ENCODE measurements at regions not wholly inside any gene's neighbourhood (a gene's known extent, or its start where the extent isn't known, plus 50 kb on each side); places are given as distances from the start of the nearest gene placed in this dataset.

- DNase-seq = peak; percentile 61
- H3K4me3 ChIP-seq (ENCODE audit: low read length) = peak overlapping the region; percentile 8
- peak overlapping the region; percentile 78 for H3K27ac Mint-ChIP-seq
- TF ChIP-seq CTCF (conservative IDR thresholded peaks at IDR 0.05) = no peak
- no peaks in the 10 kb centered on the region for H3K27me3 Mint-ChIP-seq (ENCODE audit: insufficient read depth)
- H3K9ac ChIP-seq (ENCODE audit: extremely low read depth, low read length, poor library complexity, severe bottlenecking) = no peak overlapping the region
- peaks cover 9% of the 10 kb centered on the region for H3K9me3 ChIP-seq (ENCODE audit: control insufficient read depth, low read length)
- H3K27ac ChIP-seq (ENCODE audit: low read depth, low read length) = no peak overlapping the region
- H3K36me3 Mint-ChIP-seq (ENCODE audit: low read depth) = no peaks in the 10 kb centered on the region
- H3K27me3 ChIP-seq (ENCODE audit: control insufficient read depth, insufficient read depth, low read length, poor library complexity, severe bottlenecking) = no peaks in the 10 kb centered on the region
- WGBS, 2 experiments (ENCODE audit: insufficient coverage in 1 of 2, insufficient read length in 1 of 2) = 30 to 73% methylated on average over 2 of the region's 2 CpGs
- H3K4me1 ChIP-seq (ENCODE audit: control insufficient read depth, insufficient read depth, low read length) = peaks cover 6% of the 10 kb centered on the region
- H3K9me3 Mint-ChIP-seq = peaks cover 4% of the 10 kb centered on the region
- no peak overlapping the region for H3K4me3 Mint-ChIP-seq
- H3K4me1 Mint-ChIP-seq = peaks cover 29% of the 10 kb centered on the region
- no peaks in the 10 kb centered on the region for H3K36me3 ChIP-seq (ENCODE audit: control insufficient read depth, insufficient read depth, low read length)
Measured at GRCh38 chr5:155342956-155343355, 329.4 kb downstream of the KIF4B start.

GRCh38 chr5:155343468-155343867, 329.9 kb downstream of the KIF4B start:
- peaks cover 14% of the 10 kb centered on the region for H3K9me3 ChIP-seq (ENCODE audit: control insufficient read depth, low read length)
- TF ChIP-seq CTCF (conservative IDR thresholded peaks at IDR 0.05) = no peak
- H3K36me3 ChIP-seq (ENCODE audit: control insufficient read depth, insufficient read depth, low read length) = no peaks in the 10 kb centered on the region
- Mint-ChIP-seq H3K27ac (peak overlapping the region; percentile 78), H3K9me3 (peaks cover 5% of the 10 kb centered on the region), H3K36me3 (ENCODE audit: low read depth) (no peaks in the 10 kb centered on the region), H3K27me3 (ENCODE audit: insufficient read depth) (no peaks in the 10 kb centered on the region), H3K4me1 (peaks cover 29% of the 10 kb centered on the region), H3K4me3 (no peak overlapping the region)
- no peak overlapping the region for H3K9ac ChIP-seq (ENCODE audit: extremely low read depth, low read length, poor library complexity, severe bottlenecking)
- WGBS, 2 experiments (ENCODE audit: insufficient coverage in 1 of 2, insufficient read length in 1 of 2) = 100% methylated on average over 1 of the region's 1 CpG
- H3K27me3 ChIP-seq (ENCODE audit: control insufficient read depth, insufficient read depth, low read length, poor library complexity, severe bottlenecking) = no peaks in the 10 kb centered on the region
- H3K4me3 ChIP-seq (ENCODE audit: low read length) = peak overlapping the region; percentile 8
- no peak overlapping the region for H3K27ac ChIP-seq (ENCODE audit: low read depth, low read length)
- H3K4me1 ChIP-seq (ENCODE audit: control insufficient read depth, insufficient read depth, low read length) = peaks cover 6% of the 10 kb centered on the region
- DNase-seq = no peak

GRCh38 chr5:155353231-155353630, 339.7 kb downstream of the KIF4B start:
- Histone ChIP-seq H3K9ac (ENCODE audit: extremely low read depth, low read length, poor library complexity, severe bottlenecking) (no peak overlapping the region), H3K4me1 (ENCODE audit: control insufficient read depth, insufficient read depth, low read length) (no peaks in the 10 kb centered on the region), H3K27me3 (ENCODE audit: control insufficient read depth, insufficient read depth, low read length, poor library complexity, severe bottlenecking) (no peaks in the 10 kb centered on the region), H3K9me3 (ENCODE audit: control insufficient read depth, low read length) (peaks cover 30% of the 10 kb centered on the region), H3K4me3 (ENCODE audit: low read length) (no peak overlapping the region), H3K27ac (ENCODE audit: low read depth, low read length) (no peak overlapping the region), H3K36me3 (ENCODE audit: control insufficient read depth, insufficient read depth, low read length) (no peaks in the 10 kb centered on the region)
- no peak for DNase-seq
- H3K4me3 Mint-ChIP-seq = no peak overlapping the region
- H3K27me3 Mint-ChIP-seq (ENCODE audit: insufficient read depth) = no peaks in the 10 kb centered on the region
- H3K9me3 Mint-ChIP-seq = peaks cover 17% of the 10 kb centered on the region
- no peak overlapping the region for H3K27ac Mint-ChIP-seq
- no peaks in the 10 kb centered on the region for H3K4me1 Mint-ChIP-seq
- H3K36me3 Mint-ChIP-seq (ENCODE audit: low read depth) = no peaks in the 10 kb centered on the region
- TF ChIP-seq CTCF (conservative IDR thresholded peaks at IDR 0.05) = no peak
